HepG2 (cell line): ENCODE measurements at regions not wholly inside any gene's neighbourhood (a gene's known extent, or its start where the extent isn't known, plus 50 kb on each side); places are given as distances from the start of the nearest gene placed in this dataset.

Experiments used
- ATAC-seq: fragments of 200-7000 bp; cut with Tn5 transposase; 3 replicates; pipeline ENCODE4 v1.9.1; 2020; ENCODE audit warnings: mild to moderate bottlenecking, moderate library complexity
- BruUV-seq: library from RNA; stranded (reverse); fragments of 400-500 nt; replicated peaks from 2 replicates; lab custom pipeline; 2021; lab: Mats Ljungman, UMichigan
- CTCF ChIA-PET: fragments of 300-600 bp; formaldehyde crosslinking; extraction: SDS; loops from one replicate; lab custom pipeline; 2021; ENCODE audit warnings: low total read pairs, inconsistent platforms, low intra/inter-chr PET ratio; lab: Yijun Ruan, JAX
- POLR2A ChIA-PET: fragments of 350-600 bp; sonication (Branson Sonifier 250); formaldehyde crosslinking; loops from one replicate; lab custom pipeline; 2020; ENCODE audit warnings: antibody characterized with exemption, inconsistent platforms; lab: Yijun Ruan, JAX
- DNase-seq: peaks from one replicate; pipeline ENCODE4 v3.0.0-alpha.2; 2015; ENCODE audit warnings: low spot score
- FAIRE-seq: peaks from 3 replicates; lab custom pipeline; 2011; peaks lifted over from hg19 to GRCh38; lab: Jason Lieb, UNC
- H2AFZ ChIP-seq: one replicate; pipeline ENCODE4 v1.6.1; 2011; ENCODE audit warnings: low read length, inconsistent platforms
- H3K27ac ChIP-seq: fragments of 300-600 bp; 3 replicates; pipeline ENCODE4 v1.8.0; 2011; ENCODE audit warnings: mixed run types, mild to moderate bottlenecking, mixed read lengths, low read length, inconsistent platforms; ENCODE audit not compliant: insufficient read depth; ENCODE audit errors: extremely low read length
- H3K27me3 ChIP-seq, 2 experiments: fragments of 200-600 bp in 1 of 2; 2 replicates in 1 of 2; 3 replicates in 1 of 2; pipeline versions ENCODE4 v1.6.0 to v1.8.0; 2011; ENCODE audit warnings: low read length in 2 of 2, mild to moderate bottlenecking in 2 of 2, moderate library complexity in 2 of 2, inconsistent platforms in 1 of 2; ENCODE audit not compliant: insufficient read depth in 2 of 2, control insufficient read depth in 1 of 2
- H3K36me3 ChIP-seq, 2 experiments: fragments of 200-600 bp in 1 of 2; replicated peaks in 1 of 2; 2 replicates in 1 of 2; 3 replicates in 1 of 2; pipeline versions ENCODE4 v1.5.1 to v1.8.0; 2011; ENCODE audit warnings: low read length in 2 of 2, inconsistent platforms in 1 of 2; ENCODE audit not compliant: insufficient read depth in 2 of 2, control insufficient read depth in 1 of 2
- H3K4me1 ChIP-seq: 2 replicates; pipeline ENCODE4 v1.5.1; 2012; ENCODE audit warnings: low read length, inconsistent platforms; ENCODE audit not compliant: insufficient read depth
- H3K4me2 ChIP-seq: 2 replicates; pipeline ENCODE4 v1.6.0; 2011; ENCODE audit warnings: low read depth, low read length, inconsistent platforms
- H3K4me3 ChIP-seq, 3 experiments: fragments of 200-600 bp in 1 of 3; sonication (generic), shearing (Covaris generic) in 1 of 3; replicated peaks in 1 of 3; 2 replicates each; pipeline ENCODE4 v1.5.1; 2011 to 2016; ENCODE audit warnings: low read length in 3 of 3, inconsistent platforms in 2 of 3, low read depth in 2 of 3, mild to moderate bottlenecking in 2 of 3, control low read depth in 1 of 3, mixed read lengths in 1 of 3; ENCODE audit not compliant: insufficient read depth in 1 of 3
- H3K79me2 ChIP-seq: one replicate; pipeline ENCODE4 v1.6.1; 2011; ENCODE audit warnings: low read length, inconsistent platforms; ENCODE audit not compliant: insufficient read depth
- H3K9ac ChIP-seq: 2 replicates; pipeline ENCODE4 v1.6.0; 2011; ENCODE audit warnings: mild to moderate bottlenecking, low read depth, low read length, inconsistent platforms; ENCODE audit not compliant: insufficient read depth
- H3K9me3 ChIP-seq: 2 replicates; pipeline ENCODE4 v1.5.1; 2012; ENCODE audit warnings: mild to moderate bottlenecking, low read length
- H4K20me1 ChIP-seq: 2 replicates; pipeline ENCODE4 v1.6.0; 2011; ENCODE audit warnings: inconsistent platforms, mild to moderate bottlenecking, low read length, moderate library complexity; ENCODE audit not compliant: insufficient read depth
- ATAD3A ChIP-seq: sonication (generic); formaldehyde crosslinking; IDR thresholded peaks from 2 replicates; pipeline ENCODE4 v1.4.0; 2020; ENCODE audit warnings: missing genetic modification reagents
- BRCA1 ChIP-seq: sonication (generic); formaldehyde crosslinking; IDR thresholded peaks from 2 replicates; pipeline ENCODE4 v1.4.0; 2020; ENCODE audit warnings: missing genetic modification reagents
- DMTF1 ChIP-seq: sonication (generic); formaldehyde crosslinking; IDR thresholded peaks from 2 replicates; pipeline ENCODE4 v1.4.0; 2020; ENCODE audit warnings: mild to moderate bottlenecking, missing genetic modification reagents
- DZIP1 ChIP-seq: sonication (generic); formaldehyde crosslinking; IDR thresholded peaks from 2 replicates; pipeline ENCODE4 v1.5.0; 2020; ENCODE audit warnings: mild to moderate bottlenecking, missing genetic modification reagents
- HES4 ChIP-seq: sonication (generic); formaldehyde crosslinking; IDR thresholded peaks from 2 replicates; pipeline ENCODE4 v1.9.0; 2021; ENCODE audit warnings: mild to moderate bottlenecking, missing genetic modification reagents, borderline replicate concordance
- HOXA7 ChIP-seq: sonication (generic); formaldehyde crosslinking; IDR thresholded peaks from 2 replicates; pipeline ENCODE4 v1.8.1; 2022; ENCODE audit warnings: mild to moderate bottlenecking, missing genetic modification reagents, moderate library complexity
- KAT8 ChIP-seq: IDR thresholded peaks from 2 replicates; pipeline ENCODE4 v1.6.1; 2016; ENCODE audit warnings: missing genetic modification reagents, missing compliant biosample characterization
- PRDM4 ChIP-seq: sonication (generic); formaldehyde crosslinking; IDR thresholded peaks from 2 replicates; pipeline ENCODE4 v1.9.0; 2021; ENCODE audit warnings: missing genetic modification reagents, borderline replicate concordance
- SNRNP70 ChIP-seq: fragments of 200-400 bp; formaldehyde crosslinking; IDR thresholded peaks from 2 replicates; pipeline ENCODE4 v1.6.1; 2017; ENCODE audit warnings: mild to moderate bottlenecking, low read depth, low read length, moderate library complexity
- ZNF207 ChIP-seq: fragments of 450-650 bp; IDR thresholded peaks from 2 replicates; pipeline ENCODE4 v1.6.1; 2016; ENCODE audit warnings: antibody characterized with exemption, borderline replicate concordance
- ZNF484 ChIP-seq: sonication (generic); formaldehyde crosslinking; IDR thresholded peaks from 2 replicates; pipeline ENCODE4 v1.5.1; 2020; ENCODE audit warnings: mild to moderate bottlenecking, low read depth, missing genetic modification reagents, borderline replicate concordance
- ZNF564 ChIP-seq: sonication (generic); formaldehyde crosslinking; IDR thresholded peaks from 2 replicates; pipeline ENCODE4 v1.8.1; 2023; ENCODE audit warnings: mild to moderate bottlenecking, missing genetic modification reagents
- ZNF569 ChIP-seq: sonication (generic); formaldehyde crosslinking; IDR thresholded peaks from 2 replicates; pipeline ENCODE4 v1.5.0; 2020; ENCODE audit warnings: mild to moderate bottlenecking, missing genetic modification reagents, moderate library complexity, borderline replicate concordance
- ZNF672 ChIP-seq: sonication (generic); formaldehyde crosslinking; IDR thresholded peaks from 2 replicates; pipeline ENCODE4 v1.8.1; 2022; ENCODE audit warnings: missing genetic modification reagents
- ZNF749 ChIP-seq: sonication (generic); formaldehyde crosslinking; IDR thresholded peaks from 2 replicates; pipeline ENCODE4 v1.8.0; 2022; ENCODE audit warnings: mild to moderate bottlenecking, missing genetic modification reagents, moderate library complexity, borderline replicate concordance
- WGBS: methylation state at CpG from one replicate; pipeline ENCODE4 v1.1.6; 2017; ENCODE audit warnings: low lambda C conversion rate; 5-methylcytosine and 5-hydroxymethylcytosine counted together
- in situ Hi-C: cut with HindIII; loops from 2 replicates; pipeline ENCODE4 v1.10.0; 2017; ENCODE audit warnings: low pct_unique_long_range_greater_than_20kb; ENCODE audit not compliant: extremely low pct_ligation_motif_present
- intact Hi-C: fragments of 100-400 bp; cut with micrococcal nuclease; formaldehyde crosslinking; loops from one replicate; pipeline ENCODE4 v1.10.0; 2022; ENCODE audit not compliant: unreplicated experiment

- no peaks in the 10 kb centered on the region for H4K20me1 ChIP-seq
- no TSS peak for BruUV-seq
- no peak overlapping the region for H2AFZ ChIP-seq
- DNase-seq (no peak), FAIRE-seq (no peak), ATAC-seq (no peak)
- H3K9me3 ChIP-seq, result no peaks in the 10 kb centered on the region
- POLR2A ChIA-PET, result no interaction called here
- CTCF ChIA-PET, result no interaction called here
- no peaks in the 10 kb centered on the region for H3K36me3 ChIP-seq
- no peak overlapping the region for H3K4me3 ChIP-seq
- H3K79me2 ChIP-seq, result no peaks in the 10 kb centered on the region
- no peaks in the 10 kb centered on the region for H3K4me1 ChIP-seq
- intact Hi-C loops, result no loop called here
- H3K27ac ChIP-seq, result no peak overlapping the region
- WGBS, result 38% methylated on average over 4 of the region's 4 CpGs
- H3K27me3 ChIP-seq, result no peaks in the 10 kb centered on the region
- no peak overlapping the region for H3K9ac ChIP-seq
- in situ Hi-C loops, result no loop called here
- H3K4me2 ChIP-seq, result no peak overlapping the region
- TF ChIP-seq HOXA7 (CRISPR knock-in tag) (no peak), PRDM4 (CRISPR knock-in tag) (no peak), ZNF749 (no peak), ZNF207 (no peak), ZNF564 (CRISPR knock-in tag) (no peak), ZNF569 (CRISPR knock-in tag) (no peak), ZNF672 (CRISPR knock-in tag) (no peak), ZNF484 (CRISPR knock-in tag) (no peak), DMTF1 (no peak), ATAD3A (CRISPR knock-in tag) (no peak), HES4 (no peak), DZIP1 (CRISPR knock-in tag) (no peak), BRCA1 (CRISPR knock-in tag) (no peak), KAT8 (CRISPR knock-in tag) (no peak), SNRNP70 (no peak)
Observed at GRCh38 chr12:58405363-58405762, 464.0 kb downstream of the ATP23 start.
